GM23248 (cell line): ENCODE measurements at regions not wholly inside any gene's neighbourhood (a gene's known extent, or its start where the extent isn't known, plus 50 kb on each side); places are given as distances from the start of the nearest gene placed in this dataset.

ENCODE experiments used
- DNase-seq: peaks from one replicate; pipeline ENCODE4 v3.0.0-alpha.2; 2015
- H2AFZ ChIP-seq: fragments of 200-600 bp; sonication (generic); 2 replicates; pipeline ENCODE4 v1.6.1; 2016; ENCODE audit warnings: antibody characterized with exemption
- H3F3A ChIP-seq: fragments of 200-600 bp; sonication (generic); 2 replicates; pipeline ENCODE4 v1.6.1; 2016; ENCODE audit warnings: mild to moderate bottlenecking, antibody characterized with exemption, mixed run types; ENCODE audit not compliant: insufficient read depth
- H3K27ac ChIP-seq: fragments of 200-600 bp; sonication (generic); 2 replicates; pipeline ENCODE4 v1.5.1; 2016; ENCODE audit warnings: mild to moderate bottlenecking
- H3K27me3 ChIP-seq: fragments of 200-600 bp; sonication (generic); replicated peaks from 2 replicates; pipeline ENCODE4 v1.6.1; 2016; ENCODE audit warnings: mild to moderate bottlenecking; ENCODE audit not compliant: insufficient read depth
- H3K36me3 ChIP-seq: fragments of 200-600 bp; sonication (generic); 2 replicates; pipeline ENCODE4 v1.6.1; 2016; ENCODE audit warnings: low read depth, mild to moderate bottlenecking
- H3K4me1 ChIP-seq: fragments of 200-600 bp; sonication (generic); 2 replicates; pipeline ENCODE4 v1.6.1; 2016; ENCODE audit warnings: mild to moderate bottlenecking; ENCODE audit not compliant: insufficient read depth
- H3K4me2 ChIP-seq: fragments of 200-600 bp; sonication (generic); one replicate; pipeline ENCODE4 v1.6.1; 2016; ENCODE audit warnings: mild to moderate bottlenecking; ENCODE audit not compliant: unreplicated experiment
- H3K4me3 ChIP-seq: fragments of 200-600 bp; sonication (generic); 2 replicates; pipeline ENCODE4 v1.5.1; 2016; ENCODE audit warnings: mild to moderate bottlenecking
- H3K79me2 ChIP-seq: fragments of 200-600 bp; sonication (generic); 2 replicates; pipeline ENCODE4 v1.6.1; 2016; ENCODE audit warnings: mild to moderate bottlenecking; ENCODE audit not compliant: insufficient read depth
- H3K9ac ChIP-seq: fragments of 200-600 bp; sonication (generic); 2 replicates; pipeline ENCODE4 v1.6.1; 2016; ENCODE audit warnings: mild to moderate bottlenecking
- H3K9me2 ChIP-seq: fragments of 200-600 bp; sonication (generic); 2 replicates; pipeline ENCODE4 v1.6.1; 2016; ENCODE audit warnings: mixed run types, mild to moderate bottlenecking, moderate library complexity; ENCODE audit not compliant: insufficient read depth
- H3K9me3 ChIP-seq: fragments of 200-600 bp; sonication (generic); one replicate; pipeline ENCODE4 v1.6.1; 2017; ENCODE audit warnings: low read depth
- H4K20me1 ChIP-seq: fragments of 200-600 bp; sonication (generic); 2 replicates; pipeline ENCODE4 v1.6.0; 2016; ENCODE audit not compliant: insufficient read depth
- EZH2 ChIP-seq: fragments of 200-600 bp; sonication (generic); IDR thresholded peaks from 2 replicates; pipeline ENCODE4 v1.6.1; 2018; ENCODE audit warnings: antibody characterized with exemption, mild to moderate bottlenecking; ENCODE audit not compliant: insufficient read depth, poor library complexity, severe bottlenecking
- EZH2phosphoT487 ChIP-seq: fragments of 200-600 bp; sonication (generic); IDR thresholded peaks from 2 replicates; pipeline ENCODE4 v1.6.1; 2018; ENCODE audit warnings: antibody characterized with exemption, moderate library complexity, mild to moderate bottlenecking, low read depth; ENCODE audit not compliant: insufficient read depth
- WGBS, 2 experiments: methylation state at CpG; one replicate each; pipeline ENCODE4 v1.1.6; 2015 to 2017; ENCODE audit warnings: low lambda C conversion rate in 2 of 2, low coverage in 1 of 2; ENCODE audit errors: missing lambda C conversion rate in 2 of 2; 5-methylcytosine and 5-hydroxymethylcytosine counted together
- in situ Hi-C: fragments of 300-500 bp; cut with MboI; formaldehyde crosslinking; loops from 2 replicates; pipeline ENCODE4 v1.15.0; 2020

- Histone ChIP-seq H2AFZ (no peak overlapping the region), H3K27me3 (no peaks in the 10 kb centered on the region), H3K9me2 (no peaks in the 10 kb centered on the region), H4K20me1 (no peaks in the 10 kb centered on the region), H3K4me3 (no peak overlapping the region), H3F3A (no peaks in the 10 kb centered on the region), H3K4me2 (no peak overlapping the region), H3K9ac (no peak overlapping the region), H3K27ac (no peak overlapping the region), H3K4me1 (peaks cover 5% of the 10 kb centered on the region; the same call in 1 of the 2 replicates), H3K9me3 (no peaks in the 10 kb centered on the region), H3K36me3 (no peaks in the 10 kb centered on the region), H3K79me2 (no peaks in the 10 kb centered on the region)
- DNase-seq = no peak
- in situ Hi-C loops = no loop called here
- TF ChIP-seq EZH2phosphoT487 = no peak
- TF ChIP-seq EZH2 = no peak
- 92 to 94% methylated on average over 5 of the region's 5 CpGs for WGBS, 2 experiments
These were observed 173.2 kb downstream of the VEGFA start for GRCh38 chr6:43943099-43943766.

GRCh38 chr6:43942616-43943015 lies 172.6 kb downstream of the VEGFA start:
- no peak overlapping the region for H2AFZ ChIP-seq
- WGBS, 2 experiments = 62 to 66% methylated on average over 3 of the region's 3 CpGs
- H4K20me1 ChIP-seq = no peaks in the 10 kb centered on the region
- no peaks in the 10 kb centered on the region for H3K79me2 ChIP-seq
- H3K4me3 ChIP-seq = no peak overlapping the region
- H3K9me3 ChIP-seq = no peaks in the 10 kb centered on the region
- no peak overlapping the region for H3K4me2 ChIP-seq
- no peak overlapping the region for H3K9ac ChIP-seq
- no peak overlapping the region for H3K27ac ChIP-seq
- peaks cover 5% of the 10 kb centered on the region; the same call in 1 of the 2 replicates for H3K4me1 ChIP-seq
- DNase-seq = no peak
- H3K36me3 ChIP-seq = no peaks in the 10 kb centered on the region
- TF ChIP-seq EZH2 = no peak
- no peak for TF ChIP-seq EZH2phosphoT487
- H3K27me3 ChIP-seq = no peaks in the 10 kb centered on the region
- in situ Hi-C loops = no loop called here
- H3K9me2 ChIP-seq = no peaks in the 10 kb centered on the region
- H3F3A ChIP-seq = no peaks in the 10 kb centered on the region

- DNase-seq = no peak
- 63 to 64% methylated on average over 5 of the region's 5 CpGs for WGBS, 2 experiments
- Histone ChIP-seq H3K27ac (no peak overlapping the region), H2AFZ (no peak overlapping the region), H4K20me1 (no peaks in the 10 kb centered on the region), H3K79me2 (no peaks in the 10 kb centered on the region), H3K36me3 (no peaks in the 10 kb centered on the region), H3K27me3 (no peaks in the 10 kb centered on the region), H3K4me1 (peaks cover 5% of the 10 kb centered on the region; the same call in 1 of the 2 replicates), H3F3A (no peaks in the 10 kb centered on the region), H3K9ac (no peak overlapping the region), H3K4me3 (no peak overlapping the region), H3K9me2 (no peaks in the 10 kb centered on the region), H3K4me2 (no peak overlapping the region), H3K9me3 (no peaks in the 10 kb centered on the region)
- in situ Hi-C loops = no loop called here
- no peak for TF ChIP-seq EZH2
- no peak for TF ChIP-seq EZH2phosphoT487
These were observed 172.0 kb downstream of the VEGFA start for GRCh38 chr6:43942011-43942442.

- DNase-seq = no peak
- no peak overlapping the region for H3K27ac ChIP-seq
- 82 to 85% methylated on average over 5 of the region's 5 CpGs for WGBS, 2 experiments
These were observed 171.2 kb downstream of the VEGFA start for GRCh38 chr6:43941174-43941573.

More at GRCh38 chr6:43941174-43941573, 171.2 kb downstream of the VEGFA start:
- Histone ChIP-seq H3K9me2 (no peaks in the 10 kb centered on the region), H4K20me1 (no peaks in the 10 kb centered on the region), H3K9ac (no peak overlapping the region), H3K79me2 (no peaks in the 10 kb centered on the region), H3K9me3 (no peaks in the 10 kb centered on the region), H3F3A (no peaks in the 10 kb centered on the region), H3K36me3 (no peaks in the 10 kb centered on the region), H3K4me2 (no peak overlapping the region), H2AFZ (no peak overlapping the region), H3K4me1 (peaks cover 5% of the 10 kb centered on the region; the same call in 1 of the 2 replicates), H3K27me3 (no peaks in the 10 kb centered on the region), H3K4me3 (no peak overlapping the region)
- in situ Hi-C loops = no loop called here
- no peak for TF ChIP-seq EZH2
- no peak for TF ChIP-seq EZH2phosphoT487
